ENCODE measurements at regions not wholly inside any gene's neighbourhood (a gene's known extent, or its start where the extent isn't known, plus 50 kb on each side); places are given as distances from the start of the nearest gene placed in this dataset.

DNA sequence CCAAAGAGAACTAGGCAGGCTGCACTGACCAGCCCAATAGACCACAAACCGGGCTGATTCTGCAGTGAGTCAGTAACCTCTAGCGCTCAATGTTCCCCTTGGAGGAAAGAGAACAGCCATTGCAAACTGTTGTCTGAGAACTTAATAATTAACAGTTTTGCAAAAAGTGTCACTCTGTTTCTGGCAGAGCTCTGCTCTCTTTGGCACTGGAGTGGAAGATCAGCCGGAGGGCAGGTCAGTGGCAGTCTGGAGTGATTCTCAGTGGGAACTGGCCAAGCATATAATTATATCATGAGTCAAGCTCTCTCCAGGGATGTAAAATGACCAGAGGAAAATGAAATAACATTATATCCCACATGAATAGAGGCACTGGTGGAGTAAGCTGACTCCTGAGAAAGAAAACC, 238.3 kb downstream of the HLX start:
- TF ChIP-seq, protein P1, sequence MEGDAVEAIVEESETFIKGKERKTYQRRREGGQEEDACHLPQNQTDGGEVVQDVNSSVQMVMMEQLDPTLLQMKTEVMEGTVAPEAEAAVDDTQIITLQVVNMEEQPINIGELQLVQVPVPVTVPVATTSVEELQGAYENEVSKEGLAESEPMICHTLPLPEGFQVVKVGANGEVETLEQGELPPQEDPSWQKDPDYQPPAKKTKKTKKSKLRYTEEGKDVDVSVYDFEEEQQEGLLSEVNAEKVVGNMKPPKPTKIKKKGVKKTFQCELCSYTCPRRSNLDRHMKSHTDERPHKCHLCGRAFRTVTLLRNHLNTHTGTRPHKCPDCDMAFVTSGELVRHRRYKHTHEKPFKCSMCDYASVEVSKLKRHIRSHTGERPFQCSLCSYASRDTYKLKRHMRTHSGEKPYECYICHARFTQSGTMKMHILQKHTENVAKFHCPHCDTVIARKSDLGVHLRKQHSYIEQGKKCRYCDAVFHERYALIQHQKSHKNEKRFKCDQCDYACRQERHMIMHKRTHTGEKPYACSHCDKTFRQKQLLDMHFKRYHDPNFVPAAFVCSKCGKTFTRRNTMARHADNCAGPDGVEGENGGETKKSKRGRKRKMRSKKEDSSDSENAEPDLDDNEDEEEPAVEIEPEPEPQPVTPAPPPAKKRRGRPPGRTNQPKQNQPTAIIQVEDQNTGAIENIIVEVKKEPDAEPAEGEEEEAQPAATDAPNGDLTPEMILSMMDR (IDR thresholded peaks at IDR 0.05) = peak in 1 of 2 donors; percentile 18
- Histone ChIP-seq H3K9me3 (peaks cover 0 to 7% of the 10 kb centered on the region in 2 donors), H3K27me3 (no peaks in the 10 kb centered on the region), H3K4me1 (peaks cover 0 to 20% of the 10 kb centered on the region in 2 donors), H3K36me3 (no peaks in the 10 kb centered on the region), H3K27ac (peak overlapping the region; percentile 22 to 79), H3K4me3 (no peak overlapping the region)
- DNase-seq (ENCODE audit: low spot score) = peak; percentile 61

DNA sequence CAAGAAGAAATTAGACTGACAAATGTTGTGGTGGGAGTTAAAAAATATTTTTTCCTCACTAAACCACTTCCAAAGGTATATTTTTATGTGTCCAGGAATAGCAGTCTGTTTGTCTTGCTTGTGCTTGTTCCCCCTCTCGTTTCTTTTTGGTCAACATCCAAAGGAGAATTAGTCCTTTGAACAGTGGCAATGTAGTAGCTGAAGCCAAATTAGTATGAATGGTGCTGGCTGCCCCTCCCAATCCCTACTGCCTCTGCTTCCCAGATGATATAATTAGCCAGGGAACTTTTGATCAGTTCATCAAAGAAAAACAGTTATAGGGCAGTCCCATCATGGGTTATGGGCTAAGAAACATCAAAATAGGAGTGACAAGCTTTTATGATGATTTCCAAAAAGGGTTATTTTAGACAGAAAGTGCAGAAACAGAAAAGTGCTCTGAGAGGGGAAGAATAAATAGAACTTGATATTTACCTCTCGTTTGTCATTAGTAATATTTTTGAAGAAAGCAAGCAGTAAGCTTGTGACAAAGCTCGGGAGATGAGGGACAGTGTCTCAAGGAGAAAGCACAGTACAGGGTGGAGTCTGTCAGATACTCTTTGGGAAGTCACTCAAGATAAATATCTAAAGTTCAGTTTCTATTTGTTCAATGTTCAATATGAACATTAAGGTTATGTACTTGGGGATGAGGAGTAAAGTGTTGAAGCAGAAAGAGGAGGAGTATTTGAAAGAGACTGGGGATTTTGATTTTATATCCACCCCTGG, 239.1 kb downstream of the HLX start:
- no peaks in the 10 kb centered on the region for H3K36me3 ChIP-seq
- H3K4me3 ChIP-seq = no peak overlapping the region
- H3K9me3 ChIP-seq = no peaks in the 10 kb centered on the region
- no peak for DNase-seq (ENCODE audit: low spot score)
- TF ChIP-seq, protein P1 (IDR thresholded peaks at IDR 0.05) = no peak
- H3K4me1 ChIP-seq = peaks cover 0 to 20% of the 10 kb centered on the region in 2 donors
- no peaks in the 10 kb centered on the region for H3K27me3 ChIP-seq
- peak overlapping the region; percentile 22 to 79 for H3K27ac ChIP-seq

DNA sequence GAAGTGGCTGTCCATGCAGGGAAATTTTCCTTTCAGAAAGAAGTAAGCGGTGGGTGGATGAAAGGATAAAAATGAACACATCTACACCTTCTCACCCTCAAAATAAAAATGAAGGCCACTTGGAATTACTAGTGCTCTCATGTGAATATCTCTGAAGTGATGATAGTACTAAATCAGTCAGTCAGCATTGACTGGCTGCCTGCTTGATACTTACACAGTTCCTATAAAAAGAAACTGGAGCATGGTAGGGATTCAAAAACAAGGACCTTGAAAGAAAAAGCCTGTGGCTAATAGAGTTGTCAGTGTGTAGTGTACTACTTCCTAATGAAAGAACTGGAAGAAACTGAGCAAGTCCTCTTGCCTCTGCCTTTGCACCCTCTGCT, 239.7 kb downstream of the HLX start:
- Histone ChIP-seq H3K36me3 (no peaks in the 10 kb centered on the region), H3K27me3 (no peaks in the 10 kb centered on the region), H3K9me3 (no peaks in the 10 kb centered on the region), H3K27ac (peak overlapping the region; percentile 22 to 79), H3K4me1 (peaks cover 0 to 20% of the 10 kb centered on the region in 2 donors), H3K4me3 (no peak overlapping the region)
- no peak for DNase-seq (ENCODE audit: low spot score)
- TF ChIP-seq, protein P1 (IDR thresholded peaks at IDR 0.05) = no peak

DNA sequence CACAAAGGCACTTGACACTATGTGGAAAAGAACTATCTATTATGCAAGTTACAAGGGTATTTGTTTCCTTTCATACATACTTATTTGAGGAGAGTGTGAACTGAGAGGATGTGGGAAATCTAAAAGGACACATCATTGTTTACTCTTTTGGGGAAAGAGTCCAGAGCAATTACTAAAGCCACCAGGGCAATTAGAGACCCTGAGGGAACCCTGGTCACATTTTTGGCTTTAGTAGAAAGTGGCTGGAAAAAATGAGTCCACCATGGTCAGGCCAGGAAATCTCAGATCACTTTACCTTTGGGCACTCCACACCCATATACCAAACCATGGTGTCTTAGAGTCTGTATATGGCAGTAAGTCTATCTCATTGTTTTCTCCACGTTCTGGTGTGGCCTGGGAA, 243.3 kb downstream of the HLX start:
- Histone ChIP-seq H3K4me3 (no peak overlapping the region), H3K27me3 (no peaks in the 10 kb centered on the region), H3K4me1 (peaks cover 0 to 12% of the 10 kb centered on the region in 2 donors), H3K36me3 (no peaks in the 10 kb centered on the region), H3K27ac (no peak overlapping the region), H3K9me3 (no peaks in the 10 kb centered on the region)
- TF ChIP-seq, protein P1 (IDR thresholded peaks at IDR 0.05) = no peak
- DNase-seq (ENCODE audit: low spot score) = no peak

DNA sequence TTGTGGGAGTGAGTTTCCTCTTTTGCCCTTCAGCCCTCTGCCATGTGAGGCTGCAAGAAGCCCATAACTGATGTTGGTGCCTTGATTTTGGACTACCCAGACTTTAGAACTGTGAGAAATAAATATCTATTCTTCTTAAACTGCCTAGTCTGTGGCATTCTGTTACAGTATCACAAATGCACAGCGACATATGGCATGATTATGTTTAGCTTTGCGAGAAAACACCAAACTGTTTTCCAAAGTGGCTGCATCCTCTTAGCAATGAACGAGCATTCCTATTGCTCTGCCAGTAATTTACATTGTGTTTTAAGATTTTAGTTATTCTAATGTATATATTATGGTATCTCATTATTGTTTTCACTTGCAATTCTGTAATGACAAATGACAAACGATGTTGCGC, 246.7 kb downstream of the HLX start:
- H3K4me3 ChIP-seq = no peak overlapping the region
- TF ChIP-seq, protein P1 (IDR thresholded peaks at IDR 0.05) = no peak
- DNase-seq (ENCODE audit: low spot score) = no peak

DNA sequence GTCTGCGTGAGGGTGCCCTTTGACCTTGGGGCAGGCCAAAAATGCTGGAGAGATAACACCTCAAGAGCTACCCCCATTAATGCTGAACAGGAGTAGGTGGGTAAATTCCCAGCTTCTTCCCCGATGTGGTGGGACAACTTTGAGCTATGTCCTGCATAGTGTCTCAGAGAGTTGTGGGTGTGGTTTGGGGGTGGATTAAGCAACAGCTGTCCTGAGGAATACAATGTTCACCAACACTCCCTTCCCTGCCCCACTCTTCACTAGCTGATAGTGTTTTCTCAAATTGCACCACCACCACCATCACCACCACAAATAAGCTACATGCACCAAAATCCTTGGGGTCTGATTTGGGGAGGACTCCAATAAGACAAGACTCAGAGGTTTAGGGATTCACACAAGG, 258.4 kb downstream of the HLX start:
- no peaks in the 10 kb centered on the region for H3K4me1 ChIP-seq
- no peaks in the 10 kb centered on the region for H3K36me3 ChIP-seq
- no peak overlapping the region for H3K27ac ChIP-seq
- no peaks in the 10 kb centered on the region for H3K27me3 ChIP-seq
- TF ChIP-seq, protein P1 (IDR thresholded peaks at IDR 0.05) = no peak
- no peak for DNase-seq (ENCODE audit: low spot score)
- H3K4me3 ChIP-seq = no peak overlapping the region
- no peaks in the 10 kb centered on the region for H3K9me3 ChIP-seq

More for the DNA sequence above, 246.7 kb downstream of the HLX start:
- H3K36me3 ChIP-seq = no peaks in the 10 kb centered on the region
- H3K9me3 ChIP-seq = no peaks in the 10 kb centered on the region
- H3K27ac ChIP-seq = no peak overlapping the region
- no peaks in the 10 kb centered on the region for H3K4me1 ChIP-seq
- no peaks in the 10 kb centered on the region for H3K27me3 ChIP-seq
